Amygdala (tissue), 56 donors: ENCODE measurements at regions not wholly inside any gene's neighbourhood (a gene's known extent, or its start where the extent isn't known, plus 50 kb on each side); places are given as distances from the start of the nearest gene placed in this dataset.
"Not testable (repeated sequence)": the region's sequence is repeated elsewhere in the genome, so short reads cannot be mapped to it uniquely, and the experiment has no call there.

Source experiments
- DNase-seq, 56 donors: peaks; one replicate each; lab custom pipeline; 2025; lab: John Stamatoyannopoulos, UW

- DNase-seq = no peak
Measured at GRCh38 chrX:8030361-8030760, 103.1 kb upstream of the PNPLA4 start.

- peak in 10 of 56 donors; percentile 0 to 38 (median 12) for DNase-seq
Measured at GRCh38 chrX:8027827-8028226, 100.6 kb upstream of the PNPLA4 start.

GRCh38 chrX:8025705-8026104 lies 98.5 kb upstream of the PNPLA4 start:
- no peak for DNase-seq

GRCh38 chrX:8018934-8019333 lies 91.7 kb upstream of the PNPLA4 start:
- no peak for DNase-seq

- no peak for DNase-seq
Measured at GRCh38 chrX:8010105-8010504, 82.9 kb upstream of the PNPLA4 start.

GRCh38 chrX:8005678-8006347 lies 78.6 kb upstream of the PNPLA4 start:
- DNase-seq = no peak

GRCh38 chrX:8003147-8003883 lies 76.1 kb upstream of the PNPLA4 start:
- DNase-seq = no peak

GRCh38 chrX:7996851-7997250 lies 69.6 kb upstream of the PNPLA4 start:
- no peak for DNase-seq

GRCh38 chrX:7996414-7996813 lies 69.2 kb upstream of the PNPLA4 start:
- peak in 4 of 56 donors; percentile 0 to 20 (median 6) for DNase-seq

GRCh38 chrX:7993873-7994272 lies 66.7 kb upstream of the PNPLA4 start:
- no peak for DNase-seq

GRCh38 chrX:7988013-7988759 lies 61.0 kb upstream of the PNPLA4 start:
- DNase-seq = not testable (repeated sequence)

GRCh38 chrX:7987160-7988012 lies 60.2 kb upstream of the PNPLA4 start:
- no peak for DNase-seq

- not testable (repeated sequence) for DNase-seq
Measured at GRCh38 chrX:7986738-7987137, 59.5 kb upstream of the PNPLA4 start.

GRCh38 chrX:7985568-7985967 lies 58.4 kb upstream of the PNPLA4 start:
- no peak for DNase-seq

- no peak for DNase-seq
Measured at GRCh38 chrX:7983581-7983980, 56.4 kb upstream of the PNPLA4 start.
